DND-41 (cell line): ENCODE measurements at regions not wholly inside any gene's neighbourhood (a gene's known extent, or its start where the extent isn't known, plus 50 kb on each side); places are given as distances from the start of the nearest gene placed in this dataset.

Experiments
- ATAC-seq: fragments of 200-7000 bp; cut with Tn5 transposase; 3 replicates; pipeline ENCODE4 v1.9.1; 2021; ENCODE audit warnings: low read depth; ENCODE audit not compliant: insufficient read depth
- DNase-seq: peaks from one replicate; pipeline ENCODE4 v3.0.0-alpha.2; 2020
- H2AFZ ChIP-seq: 2 replicates; pipeline ENCODE4 v1.6.0; 2012; ENCODE audit warnings: low read depth, low read length
- H3K27ac ChIP-seq: 2 replicates; pipeline ENCODE4 v1.5.1; 2012; ENCODE audit warnings: low read length, inconsistent platforms
- H3K27me3 ChIP-seq: fragments of 200-600 bp; sonication (generic); 2 replicates; pipeline ENCODE4 v1.6.0; 2012; ENCODE audit warnings: low read length, mild to moderate bottlenecking, inconsistent platforms; ENCODE audit not compliant: insufficient read depth, poor library complexity
- H3K36me3 ChIP-seq: 2 replicates; pipeline ENCODE4 v1.5.1; 2012; ENCODE audit warnings: low read length, inconsistent platforms; ENCODE audit not compliant: insufficient read depth
- H3K4me1 ChIP-seq: 2 replicates; pipeline ENCODE4 v1.5.1; 2012; ENCODE audit warnings: mild to moderate bottlenecking, low read length; ENCODE audit not compliant: insufficient read depth
- H3K4me2 ChIP-seq: 2 replicates; pipeline ENCODE4 v1.6.0; 2012; ENCODE audit warnings: mild to moderate bottlenecking, moderate library complexity, low read length, inconsistent platforms; ENCODE audit not compliant: insufficient read depth
- H3K4me3 ChIP-seq, 2 experiments: fragments of 200-600 bp in 1 of 2; shearing (Covaris generic) in 1 of 2; 2 replicates each; pipeline ENCODE4 v1.5.1; 2012 to 2016; ENCODE audit warnings: inconsistent platforms in 2 of 2, low read length in 2 of 2, mild to moderate bottlenecking in 2 of 2, low read depth in 1 of 2, moderate library complexity in 1 of 2
- H3K79me2 ChIP-seq: 2 replicates; pipeline ENCODE4 v1.6.0; 2012; ENCODE audit warnings: low read length, inconsistent platforms; ENCODE audit not compliant: insufficient read depth
- H3K9ac ChIP-seq: 2 replicates; pipeline ENCODE4 v1.6.0; 2012; ENCODE audit warnings: low read depth, mild to moderate bottlenecking, inconsistent platforms, low read length, moderate library complexity
- H3K9me3 ChIP-seq: 2 replicates; pipeline ENCODE4 v1.5.1; 2012; ENCODE audit warnings: low read length, moderate library complexity, mild to moderate bottlenecking, inconsistent platforms; ENCODE audit not compliant: insufficient read depth, severe bottlenecking
- H4K20me1 ChIP-seq: 2 replicates; pipeline ENCODE4 v1.6.0; 2012; ENCODE audit warnings: low read length; ENCODE audit not compliant: insufficient read depth
- EZH2 ChIP-seq: IDR thresholded peaks from 3 replicates; pipeline ENCODE4 v1.6.1; 2012; ENCODE audit warnings: borderline replicate concordance, low read depth, mild to moderate bottlenecking, moderate library complexity, low read length, inconsistent platforms; ENCODE audit not compliant: severe bottlenecking
- TF ChIP-seq, protein P1 (sequence below): IDR thresholded peaks from 2 replicates; pipeline ENCODE4 v1.5.1; 2012; ENCODE audit warnings: borderline replicate concordance, low read length, moderate library complexity, mild to moderate bottlenecking; ENCODE audit not compliant: poor library complexity, severe bottlenecking; ENCODE audit errors: extremely low read depth

GRCh38 chr19:31983647-31984046 is 361.8 kb upstream of the ZNF507 start:
- H3K4me3 ChIP-seq, result no peak overlapping the region
- H3K27me3 ChIP-seq, result no peaks in the 10 kb centered on the region
- no peak overlapping the region for H3K27ac ChIP-seq
- no peak overlapping the region; the same call in 1 of the 2 replicates for H2AFZ ChIP-seq
- H3K4me2 ChIP-seq, result no peak overlapping the region
- no peaks in the 10 kb centered on the region for H3K79me2 ChIP-seq
- H3K9me3 ChIP-seq, result peaks cover 8% of the 10 kb centered on the region
- DNase-seq (no peak), ATAC-seq (no peak)
- no peaks in the 10 kb centered on the region for H3K36me3 ChIP-seq
- no peaks in the 10 kb centered on the region for H3K4me1 ChIP-seq
- H3K9ac ChIP-seq, result no peak overlapping the region
- TF ChIP-seq, protein P1, sequence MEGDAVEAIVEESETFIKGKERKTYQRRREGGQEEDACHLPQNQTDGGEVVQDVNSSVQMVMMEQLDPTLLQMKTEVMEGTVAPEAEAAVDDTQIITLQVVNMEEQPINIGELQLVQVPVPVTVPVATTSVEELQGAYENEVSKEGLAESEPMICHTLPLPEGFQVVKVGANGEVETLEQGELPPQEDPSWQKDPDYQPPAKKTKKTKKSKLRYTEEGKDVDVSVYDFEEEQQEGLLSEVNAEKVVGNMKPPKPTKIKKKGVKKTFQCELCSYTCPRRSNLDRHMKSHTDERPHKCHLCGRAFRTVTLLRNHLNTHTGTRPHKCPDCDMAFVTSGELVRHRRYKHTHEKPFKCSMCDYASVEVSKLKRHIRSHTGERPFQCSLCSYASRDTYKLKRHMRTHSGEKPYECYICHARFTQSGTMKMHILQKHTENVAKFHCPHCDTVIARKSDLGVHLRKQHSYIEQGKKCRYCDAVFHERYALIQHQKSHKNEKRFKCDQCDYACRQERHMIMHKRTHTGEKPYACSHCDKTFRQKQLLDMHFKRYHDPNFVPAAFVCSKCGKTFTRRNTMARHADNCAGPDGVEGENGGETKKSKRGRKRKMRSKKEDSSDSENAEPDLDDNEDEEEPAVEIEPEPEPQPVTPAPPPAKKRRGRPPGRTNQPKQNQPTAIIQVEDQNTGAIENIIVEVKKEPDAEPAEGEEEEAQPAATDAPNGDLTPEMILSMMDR, result no peak
- no peak for TF ChIP-seq EZH2
- H4K20me1 ChIP-seq, result no peaks in the 10 kb centered on the region

- no peaks in the 10 kb centered on the region for H3K27me3 ChIP-seq
- no peaks in the 10 kb centered on the region for H3K79me2 ChIP-seq
- TF ChIP-seq EZH2, result no peak
- TF ChIP-seq, protein P1, result no peak
- no peak for ATAC-seq
- H4K20me1 ChIP-seq, result no peaks in the 10 kb centered on the region
- H2AFZ ChIP-seq, result no peak overlapping the region
- H3K9ac ChIP-seq, result no peak overlapping the region
- DNase-seq, result no peak
- H3K4me1 ChIP-seq, result no peaks in the 10 kb centered on the region
- H3K4me2 ChIP-seq, result no peak overlapping the region
- H3K9me3 ChIP-seq, result peaks cover 8% of the 10 kb centered on the region
- H3K27ac ChIP-seq, result no peak overlapping the region
- no peaks in the 10 kb centered on the region for H3K36me3 ChIP-seq
- H3K4me3 ChIP-seq, result no peak overlapping the region
These were observed 360.3 kb upstream of the ZNF507 start for GRCh38 chr19:31985001-31985605.

- H3K79me2 ChIP-seq, result no peaks in the 10 kb centered on the region
- TF ChIP-seq EZH2, result no peak
- TF ChIP-seq, protein P1, result no peak
- H3K27ac ChIP-seq, result no peak overlapping the region
- no peak overlapping the region for H3K9ac ChIP-seq
- H3K27me3 ChIP-seq, result no peaks in the 10 kb centered on the region
- no peaks in the 10 kb centered on the region for H4K20me1 ChIP-seq
- no peak overlapping the region for H2AFZ ChIP-seq
- DNase-seq (no peak), ATAC-seq (no peak)
- H3K4me2 ChIP-seq, result no peak overlapping the region
- no peaks in the 10 kb centered on the region for H3K4me1 ChIP-seq
- peaks cover 8% of the 10 kb centered on the region for H3K9me3 ChIP-seq
- H3K4me3 ChIP-seq, result no peak overlapping the region
- H3K36me3 ChIP-seq, result no peaks in the 10 kb centered on the region
These were observed 358.5 kb upstream of the ZNF507 start for GRCh38 chr19:31986951-31987350.

GRCh38 chr19:31988256-31988655 is 357.2 kb upstream of the ZNF507 start:
- Histone ChIP-seq H3K79me2 (no peaks in the 10 kb centered on the region), H3K9me3 (peaks cover 8% of the 10 kb centered on the region), H3K4me2 (no peak overlapping the region), H3K4me1 (no peaks in the 10 kb centered on the region), H3K36me3 (no peaks in the 10 kb centered on the region), H2AFZ (no peak overlapping the region), H3K27ac (no peak overlapping the region), H3K27me3 (no peaks in the 10 kb centered on the region), H3K9ac (no peak overlapping the region), H4K20me1 (no peaks in the 10 kb centered on the region), H3K4me3 (no peak overlapping the region)
- TF ChIP-seq EZH2, result no peak
- TF ChIP-seq, protein P1, result no peak
- ATAC-seq (no peak), DNase-seq (no peak)
